IPS-18a (cell line): ENCODE measurements at regions not wholly inside any gene's neighbourhood (a gene's known extent, or its start where the extent isn't known, plus 50 kb on each side); places are given as distances from the start of the nearest gene placed in this dataset.

Source experiments
- H3K27ac ChIP-seq: one replicate; pipeline ENCODE4 v1.5.1; 2013; ENCODE audit warnings: low read length
- H3K27me3 ChIP-seq: one replicate; pipeline ENCODE4 v1.6.1; 2013; ENCODE audit warnings: mild to moderate bottlenecking, low read length; ENCODE audit not compliant: control insufficient read depth, insufficient read depth
- H3K36me3 ChIP-seq: one replicate; pipeline ENCODE4 v1.6.1; 2013; ENCODE audit warnings: low read depth, low read length; ENCODE audit not compliant: control insufficient read depth
- H3K4me1 ChIP-seq: one replicate; pipeline ENCODE4 v1.6.1; 2013; ENCODE audit warnings: low read depth, low read length; ENCODE audit not compliant: control insufficient read depth
- H3K4me3 ChIP-seq: one replicate; pipeline ENCODE4 v1.5.1; 2013; ENCODE audit warnings: low read length
- H3K9ac ChIP-seq: one replicate; pipeline ENCODE4 v1.6.1; 2013; ENCODE audit warnings: mild to moderate bottlenecking, low read length, moderate library complexity
- H3K9me3 ChIP-seq: one replicate; pipeline ENCODE4 v1.6.1; 2013; ENCODE audit warnings: low read depth, low read length; ENCODE audit not compliant: control insufficient read depth

DNA sequence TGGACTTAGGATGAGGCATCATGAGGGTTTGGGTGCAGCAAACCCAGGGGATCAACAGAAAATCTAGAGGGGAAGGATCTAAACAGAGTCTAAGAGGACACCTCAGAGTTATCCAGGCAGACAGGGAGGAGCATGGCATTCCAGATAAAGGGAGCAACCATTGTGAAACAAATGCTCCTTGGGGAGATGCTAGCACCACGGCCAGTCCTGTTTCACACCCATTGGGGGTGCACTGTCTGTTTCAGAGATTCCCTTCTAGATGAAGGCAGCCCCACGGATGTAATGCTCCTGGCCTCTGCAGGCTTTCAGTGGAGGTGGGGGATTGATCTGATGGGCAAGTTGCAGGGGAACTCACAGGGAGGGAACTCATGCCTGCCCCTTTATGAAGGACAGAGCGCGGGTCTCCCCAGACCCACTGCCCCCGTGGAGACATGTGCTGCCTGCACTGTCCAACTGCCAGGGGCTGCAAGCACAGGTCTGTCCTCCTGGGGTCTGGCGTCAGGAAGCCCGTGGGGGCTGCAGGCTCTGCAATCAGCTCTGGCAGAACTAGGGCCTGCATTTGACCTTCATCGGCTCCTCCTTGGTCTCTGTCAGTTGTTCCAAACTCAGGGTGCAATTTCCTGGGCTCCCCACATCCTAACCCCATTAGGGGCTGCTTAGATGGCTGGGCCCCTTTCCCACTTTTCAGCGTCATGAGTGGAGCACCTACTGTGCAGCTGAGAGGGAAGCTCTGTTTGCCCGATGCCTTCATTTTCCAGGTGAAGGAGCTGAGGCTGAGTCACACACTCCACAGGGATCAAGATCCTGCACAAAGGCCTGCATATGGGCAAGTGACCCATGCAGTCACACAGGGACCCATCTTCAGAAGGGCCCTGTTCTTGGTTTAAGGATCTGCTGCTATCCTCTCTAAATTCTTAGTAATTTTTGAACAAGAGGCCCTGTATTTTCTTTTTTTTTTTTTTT is 163.4 kb downstream of the ARL4C start:
- Histone ChIP-seq H3K4me3 (no peak overlapping the region), H3K4me1 (peaks cover 8% of the 10 kb centered on the region), H3K9me3 (no peaks in the 10 kb centered on the region), H3K27me3 (no peaks in the 10 kb centered on the region), H3K36me3 (no peaks in the 10 kb centered on the region), H3K9ac (no peak overlapping the region), H3K27ac (no peak overlapping the region)

DNA sequence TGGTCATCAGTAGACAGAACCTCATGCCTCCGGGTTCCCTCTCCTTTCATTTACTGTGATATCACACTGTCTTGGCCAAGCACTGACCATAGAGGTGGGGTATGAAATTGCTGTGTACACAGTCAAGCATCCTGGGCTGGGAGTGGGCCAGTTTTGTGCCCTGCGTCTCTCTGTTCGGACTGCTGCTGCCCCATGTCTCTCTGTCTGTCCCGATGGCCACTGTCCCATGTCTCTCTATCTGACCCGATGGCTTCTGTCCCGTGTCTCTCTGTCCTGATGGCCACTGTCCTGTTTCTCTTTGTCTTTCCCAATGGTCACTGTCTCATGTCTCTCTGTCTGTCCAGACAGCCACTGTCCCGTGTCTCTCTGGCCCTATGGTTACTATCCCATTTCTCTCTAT is 164.9 kb downstream of the ARL4C start:
- Histone ChIP-seq H3K4me3 (no peak overlapping the region), H3K36me3 (no peaks in the 10 kb centered on the region), H3K9ac (no peak overlapping the region), H3K27ac (no peak overlapping the region), H3K4me1 (peaks cover 8% of the 10 kb centered on the region), H3K9me3 (no peaks in the 10 kb centered on the region), H3K27me3 (no peaks in the 10 kb centered on the region)

DNA sequence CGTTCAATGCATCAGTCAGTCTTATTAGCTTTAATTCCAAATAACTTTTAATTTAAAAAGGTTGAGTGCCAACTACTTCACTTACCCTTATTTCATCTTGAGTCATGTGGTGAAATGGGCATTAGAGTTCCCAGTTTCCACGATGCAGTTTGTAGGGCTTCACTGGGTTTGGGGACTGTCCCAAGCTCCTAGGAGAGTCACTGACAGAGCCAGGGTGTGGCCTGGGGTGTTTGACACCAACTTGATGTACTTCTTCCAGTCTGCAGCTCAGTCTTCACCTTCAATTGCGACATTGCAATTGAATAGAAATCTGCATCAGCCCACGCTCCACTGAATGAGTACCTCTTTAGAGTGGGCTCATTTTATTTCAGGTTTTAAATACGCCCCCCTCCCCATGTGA is 165.3 kb downstream of the ARL4C start:
- no peak overlapping the region for H3K27ac ChIP-seq
- no peaks in the 10 kb centered on the region for H3K36me3 ChIP-seq
- H3K4me1 ChIP-seq: peaks cover 8% of the 10 kb centered on the region
- H3K4me3 ChIP-seq: no peak overlapping the region
- no peaks in the 10 kb centered on the region for H3K9me3 ChIP-seq
- no peak overlapping the region for H3K9ac ChIP-seq
- no peaks in the 10 kb centered on the region for H3K27me3 ChIP-seq

GRCh38 chr2:234330902-234331301 is 166.0 kb downstream of the ARL4C start:
- H3K9me3 ChIP-seq: no peaks in the 10 kb centered on the region
- H3K36me3 ChIP-seq: no peaks in the 10 kb centered on the region
- peaks cover 8% of the 10 kb centered on the region for H3K4me1 ChIP-seq
- H3K27ac ChIP-seq: no peak overlapping the region
- H3K27me3 ChIP-seq: no peaks in the 10 kb centered on the region
- no peak overlapping the region for H3K9ac ChIP-seq
- H3K4me3 ChIP-seq: no peak overlapping the region

DNA sequence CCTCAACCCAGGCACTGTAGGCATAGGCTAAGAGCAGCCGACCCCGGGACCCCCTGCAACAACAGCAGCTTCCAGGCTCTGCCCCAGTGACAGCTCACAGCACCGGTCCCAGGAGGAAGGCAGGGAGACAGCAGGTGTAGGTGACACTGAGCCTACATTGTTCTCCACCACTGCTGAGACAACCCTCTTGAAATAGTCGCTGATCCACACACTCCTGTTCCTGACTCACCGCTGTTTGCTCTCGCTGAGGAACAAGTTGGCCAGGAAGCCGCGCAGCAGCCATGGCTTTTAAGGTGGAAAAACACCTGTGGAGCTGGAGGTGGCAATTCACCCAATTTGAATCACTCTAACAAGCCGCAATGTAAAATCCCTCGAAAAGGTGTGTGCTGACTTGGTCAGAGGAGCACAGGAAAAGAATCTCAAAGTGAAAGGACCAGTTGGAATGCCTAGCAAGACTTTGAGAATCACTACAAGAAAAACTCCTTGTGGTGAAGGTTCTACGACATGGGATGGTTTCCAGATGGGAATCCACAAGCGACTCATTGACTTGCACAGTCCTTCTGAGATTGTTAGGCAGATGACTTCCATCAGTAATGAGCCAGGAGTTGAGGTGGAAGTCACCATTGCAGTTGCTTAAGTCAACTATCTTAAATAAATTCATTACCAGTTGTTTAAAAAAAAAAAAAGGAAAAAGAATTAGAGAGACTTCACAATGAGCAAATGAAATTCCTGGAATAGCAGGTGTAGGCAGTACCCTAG is 167.5 kb downstream of the ARL4C start:
- no peaks in the 10 kb centered on the region for H3K27me3 ChIP-seq
- peaks cover 8% of the 10 kb centered on the region for H3K4me1 ChIP-seq
- H3K9ac ChIP-seq: no peak overlapping the region
- no peaks in the 10 kb centered on the region for H3K9me3 ChIP-seq
- no peaks in the 10 kb centered on the region for H3K36me3 ChIP-seq
- no peak overlapping the region for H3K27ac ChIP-seq
- H3K4me3 ChIP-seq: no peak overlapping the region

- Histone ChIP-seq H3K9me3 (no peaks in the 10 kb centered on the region), H3K4me3 (no peak overlapping the region), H3K4me1 (peaks cover 6% of the 10 kb centered on the region), H3K9ac (no peak overlapping the region), H3K36me3 (no peaks in the 10 kb centered on the region), H3K27ac (no peak overlapping the region), H3K27me3 (no peaks in the 10 kb centered on the region)
These were observed 168.4 kb downstream of the ARL4C start for GRCh38 chr2:234328444-234328990.

- H3K4me3 ChIP-seq: no peak overlapping the region
- no peak overlapping the region for H3K9ac ChIP-seq
- no peaks in the 10 kb centered on the region for H3K4me1 ChIP-seq
- no peak overlapping the region for H3K27ac ChIP-seq
- H3K36me3 ChIP-seq: no peaks in the 10 kb centered on the region
- H3K27me3 ChIP-seq: no peaks in the 10 kb centered on the region
- no peaks in the 10 kb centered on the region for H3K9me3 ChIP-seq
These were observed 170.2 kb downstream of the ARL4C start for GRCh38 chr2:234326694-234327093.

DNA sequence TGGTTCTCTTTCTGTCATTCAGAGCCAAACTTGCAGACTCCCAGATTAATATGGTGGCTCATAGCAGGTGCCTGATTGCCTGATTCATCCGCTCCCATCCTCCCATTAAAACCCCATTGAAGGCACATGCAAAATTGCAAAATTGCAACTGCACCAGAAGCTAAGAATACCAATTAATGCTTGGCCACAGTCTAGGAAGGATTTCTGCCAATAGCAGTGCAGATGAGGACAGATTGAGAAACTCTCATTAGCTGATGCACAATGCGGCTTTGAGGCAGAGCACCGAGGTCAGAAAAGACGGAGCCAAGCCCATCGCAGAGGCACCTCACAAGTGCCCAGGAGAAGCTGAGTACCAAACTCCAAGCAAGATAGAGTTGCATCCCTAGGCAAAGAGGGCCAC is 172.8 kb downstream of the ARL4C start:
- Histone ChIP-seq H3K27me3 (no peaks in the 10 kb centered on the region), H3K9me3 (no peaks in the 10 kb centered on the region), H3K27ac (no peak overlapping the region), H3K4me3 (no peak overlapping the region), H3K4me1 (no peaks in the 10 kb centered on the region), H3K9ac (no peak overlapping the region), H3K36me3 (no peaks in the 10 kb centered on the region)

- no peak overlapping the region for H3K27ac ChIP-seq
- no peak overlapping the region for H3K9ac ChIP-seq
- no peaks in the 10 kb centered on the region for H3K36me3 ChIP-seq
These were observed 174.0 kb downstream of the ARL4C start for GRCh38 chr2:234322766-234323465.

GRCh38 chr2:234320066-234320465 is 176.8 kb downstream of the ARL4C start:
- H3K36me3 ChIP-seq: no peaks in the 10 kb centered on the region
- H3K9ac ChIP-seq: no peak overlapping the region
- no peak overlapping the region for H3K4me3 ChIP-seq
- H3K27me3 ChIP-seq: no peaks in the 10 kb centered on the region
- H3K27ac ChIP-seq: no peak overlapping the region
- no peaks in the 10 kb centered on the region for H3K9me3 ChIP-seq
- no peaks in the 10 kb centered on the region for H3K4me1 ChIP-seq

More at GRCh38 chr2:234322766-234323465, 174.0 kb downstream of the ARL4C start:
- no peaks in the 10 kb centered on the region for H3K4me1 ChIP-seq
- H3K9me3 ChIP-seq: no peaks in the 10 kb centered on the region
- H3K4me3 ChIP-seq: no peak overlapping the region
- H3K27me3 ChIP-seq: no peaks in the 10 kb centered on the region

DNA sequence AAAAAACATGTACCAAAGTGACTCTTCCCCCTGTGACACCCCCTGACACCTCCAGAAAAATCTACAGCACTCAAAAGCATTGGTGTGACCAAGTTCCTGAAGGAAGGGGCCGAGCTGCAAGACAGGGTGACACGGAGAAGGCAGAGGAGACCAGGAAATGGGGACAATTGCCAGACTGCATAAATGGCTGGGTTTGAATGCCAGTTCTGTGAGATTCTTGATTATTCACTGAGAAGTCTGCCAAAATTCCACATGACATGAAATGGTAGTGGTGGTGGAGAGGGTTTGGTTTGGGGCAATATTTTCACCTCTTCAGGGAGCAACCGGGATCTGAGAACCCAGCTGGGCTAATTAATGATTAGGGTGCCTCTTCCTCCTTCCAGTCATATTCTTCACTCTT is 178.5 kb downstream of the ARL4C start:
- H3K36me3 ChIP-seq: no peaks in the 10 kb centered on the region
- no peak overlapping the region for H3K4me3 ChIP-seq
- H3K27me3 ChIP-seq: no peaks in the 10 kb centered on the region
- H3K9ac ChIP-seq: no peak overlapping the region
- H3K9me3 ChIP-seq: no peaks in the 10 kb centered on the region
- no peaks in the 10 kb centered on the region for H3K4me1 ChIP-seq
- H3K27ac ChIP-seq: no peak overlapping the region
